ENCODE measurements at regions not wholly inside any gene's neighbourhood (a gene's known extent, or its start where the extent isn't known, plus 50 kb on each side); places are given as distances from the start of the nearest gene placed in this dataset.

DNA sequence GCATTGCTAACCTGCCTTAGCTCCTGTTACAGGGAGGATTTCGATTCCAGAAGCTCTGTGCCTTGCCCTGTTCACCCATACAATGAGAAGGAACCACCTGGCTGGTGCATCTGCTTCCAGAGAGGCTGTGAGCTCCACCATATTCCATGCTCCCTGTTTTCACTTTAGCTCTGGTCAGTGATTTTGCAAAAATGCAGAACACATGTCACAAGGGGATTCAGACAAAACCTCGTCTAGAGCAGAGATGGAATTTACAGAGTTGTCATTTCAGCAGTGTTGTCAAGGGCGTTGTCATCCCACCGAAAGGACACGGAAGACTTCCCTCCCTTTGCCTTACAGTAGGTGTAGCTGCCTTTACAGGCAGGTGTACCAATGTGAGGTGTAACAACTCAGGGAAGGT lies 223.0 kb upstream of the ARID1B start:
- Histone ChIP-seq H3K4me1 (ENCODE audit: insufficient read depth) (no peaks in the 10 kb centered on the region), H3K27ac (no peak overlapping the region), H3K4me3 (no peak overlapping the region), H3K9me3 (no peaks in the 10 kb centered on the region), H3K27me3 (no peaks in the 10 kb centered on the region), H3K36me3 (no peaks in the 10 kb centered on the region)
- no peak for DNase-seq
- intact Hi-C loops (cut with DNase I) = no loop called here
- no peak for TF ChIP-seq POLR2A (IDR thresholded peaks at IDR 0.05)
- WGBS, 3 donors = 69 to 72% (median 70%) methylated on average over 5 of the region's 5 CpGs

DNA sequence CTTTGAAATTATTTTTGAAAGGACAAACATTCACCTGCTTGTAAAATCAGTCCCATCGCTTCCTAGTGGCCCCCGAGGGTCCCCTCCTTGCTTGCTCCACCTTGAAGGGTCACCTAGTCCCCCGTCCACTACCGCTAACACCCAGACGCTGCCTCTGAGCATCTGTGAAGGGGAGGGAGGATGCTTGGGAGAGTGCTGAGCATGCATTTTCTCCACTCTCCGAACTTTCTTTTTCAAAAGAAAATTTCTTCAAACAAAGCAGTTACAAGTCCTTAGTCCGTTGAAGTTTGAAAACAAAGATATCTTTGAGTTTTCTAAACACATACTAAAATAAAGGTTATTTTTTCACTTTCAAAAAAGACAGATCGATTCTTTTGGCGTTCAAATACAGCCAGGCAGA lies 224.3 kb upstream of the ARID1B start:
- H3K4me3 ChIP-seq = no peak overlapping the region
- intact Hi-C loops (cut with DNase I) = no loop called here
- H3K4me1 ChIP-seq (ENCODE audit: insufficient read depth) = no peaks in the 10 kb centered on the region
- no peaks in the 10 kb centered on the region for H3K9me3 ChIP-seq
- H3K27ac ChIP-seq = no peak overlapping the region
- H3K27me3 ChIP-seq = no peaks in the 10 kb centered on the region
- TF ChIP-seq POLR2A (IDR thresholded peaks at IDR 0.05) = no peak
- TF ChIP-seq EP300 (IDR thresholded peaks at IDR 0.05) = no peak
- TF ChIP-seq, protein P1, sequence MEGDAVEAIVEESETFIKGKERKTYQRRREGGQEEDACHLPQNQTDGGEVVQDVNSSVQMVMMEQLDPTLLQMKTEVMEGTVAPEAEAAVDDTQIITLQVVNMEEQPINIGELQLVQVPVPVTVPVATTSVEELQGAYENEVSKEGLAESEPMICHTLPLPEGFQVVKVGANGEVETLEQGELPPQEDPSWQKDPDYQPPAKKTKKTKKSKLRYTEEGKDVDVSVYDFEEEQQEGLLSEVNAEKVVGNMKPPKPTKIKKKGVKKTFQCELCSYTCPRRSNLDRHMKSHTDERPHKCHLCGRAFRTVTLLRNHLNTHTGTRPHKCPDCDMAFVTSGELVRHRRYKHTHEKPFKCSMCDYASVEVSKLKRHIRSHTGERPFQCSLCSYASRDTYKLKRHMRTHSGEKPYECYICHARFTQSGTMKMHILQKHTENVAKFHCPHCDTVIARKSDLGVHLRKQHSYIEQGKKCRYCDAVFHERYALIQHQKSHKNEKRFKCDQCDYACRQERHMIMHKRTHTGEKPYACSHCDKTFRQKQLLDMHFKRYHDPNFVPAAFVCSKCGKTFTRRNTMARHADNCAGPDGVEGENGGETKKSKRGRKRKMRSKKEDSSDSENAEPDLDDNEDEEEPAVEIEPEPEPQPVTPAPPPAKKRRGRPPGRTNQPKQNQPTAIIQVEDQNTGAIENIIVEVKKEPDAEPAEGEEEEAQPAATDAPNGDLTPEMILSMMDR (IDR thresholded peaks at IDR 0.05) = no peak
- DNase-seq = no peak
- no peaks in the 10 kb centered on the region for H3K36me3 ChIP-seq
- WGBS, 3 donors = 42 to 68% (median 55%) methylated on average over 9 of the region's 9 CpGs

DNA sequence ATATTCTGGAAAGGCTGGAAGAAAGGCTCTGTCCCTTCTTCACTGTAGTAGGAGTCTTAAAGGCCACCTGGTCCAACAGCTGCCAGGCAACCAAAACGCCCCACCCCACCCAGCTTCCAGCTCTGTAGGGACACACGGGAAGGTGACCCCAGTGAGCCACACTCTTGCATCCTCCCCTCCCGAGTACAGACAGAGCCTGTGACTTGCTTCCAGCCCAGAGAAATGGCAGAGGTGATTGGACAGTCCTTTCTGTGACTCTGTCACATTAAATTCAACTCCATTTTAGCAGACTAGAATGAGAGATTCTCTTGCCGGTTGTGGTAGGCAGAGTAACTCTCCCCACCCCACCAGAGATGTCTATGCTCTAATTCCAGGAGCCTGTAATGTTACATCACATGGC lies 226.2 kb upstream of the ARID1B start:
- H3K9me3 ChIP-seq = no peaks in the 10 kb centered on the region
- no peaks in the 10 kb centered on the region for H3K27me3 ChIP-seq
- H3K36me3 ChIP-seq = no peaks in the 10 kb centered on the region
- no peak for DNase-seq
- no peak overlapping the region for H3K27ac ChIP-seq
- TF ChIP-seq, protein P1 (IDR thresholded peaks at IDR 0.05) = no peak
- TF ChIP-seq POLR2A (IDR thresholded peaks at IDR 0.05) = no peak
- no peak for TF ChIP-seq EP300 (IDR thresholded peaks at IDR 0.05)
- H3K4me1 ChIP-seq (ENCODE audit: insufficient read depth) = no peaks in the 10 kb centered on the region
- intact Hi-C loops (cut with DNase I) = no loop called here
- WGBS, 3 donors = 77 to 83% (median 79%) methylated on average over 4 of the region's 4 CpGs
- no peak overlapping the region for H3K4me3 ChIP-seq

DNA sequence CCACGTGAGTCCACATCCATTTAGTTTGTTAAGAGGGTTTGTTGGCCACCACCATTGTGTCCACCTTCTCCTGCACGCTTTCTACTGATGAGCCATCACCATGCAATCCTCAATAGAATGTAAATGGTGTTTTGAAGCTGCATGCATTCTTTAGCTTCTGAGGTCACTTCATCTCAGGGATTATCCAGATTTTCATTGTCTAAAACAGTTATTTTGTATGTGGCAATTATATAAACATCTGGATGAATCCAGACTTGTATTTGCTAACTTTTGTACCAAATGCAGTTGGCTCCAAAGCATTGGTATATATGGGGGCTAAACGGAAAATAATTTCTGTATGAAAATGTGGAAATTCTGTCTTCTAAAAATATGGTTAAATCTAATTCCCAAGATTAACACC lies 231.2 kb upstream of the ARID1B start:
- H3K36me3 ChIP-seq = no peaks in the 10 kb centered on the region
- no peaks in the 10 kb centered on the region for H3K27me3 ChIP-seq
- WGBS, 3 donors = 83 to 85% (median 84%) methylated on average over 3 of the region's 3 CpGs
- no peaks in the 10 kb centered on the region for H3K9me3 ChIP-seq
- H3K27ac ChIP-seq = no peak overlapping the region
- no peak for DNase-seq
- TF ChIP-seq, protein P1 (IDR thresholded peaks at IDR 0.05) = no peak
- TF ChIP-seq POLR2A (IDR thresholded peaks at IDR 0.05) (no peak), EP300 (IDR thresholded peaks at IDR 0.05) (no peak)
- intact Hi-C loops (cut with DNase I) = no loop called here
- no peak overlapping the region for H3K4me3 ChIP-seq
- no peaks in the 10 kb centered on the region for H3K4me1 ChIP-seq (ENCODE audit: insufficient read depth)

DNA sequence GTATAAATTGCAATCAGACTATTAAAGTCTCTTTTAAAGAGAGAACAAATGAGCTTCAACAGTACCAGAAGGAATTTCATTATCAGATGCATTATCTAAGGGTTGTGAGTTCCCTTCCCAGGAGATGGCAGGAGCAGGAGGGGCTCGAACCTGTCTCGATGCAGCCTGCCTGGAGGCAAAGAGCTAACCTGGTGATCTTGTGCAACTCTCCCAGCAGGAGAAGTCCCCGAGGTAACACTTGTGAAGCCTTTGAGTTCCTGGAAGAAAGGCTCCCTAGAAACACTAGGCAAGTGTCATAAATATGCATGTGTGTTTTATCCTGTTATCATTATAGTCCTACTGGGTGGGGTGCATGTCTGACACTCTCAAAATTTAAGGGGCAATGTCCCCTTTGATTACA lies 232.2 kb upstream of the ARID1B start:
- intact Hi-C loops (cut with DNase I) = no loop called here
- H3K9me3 ChIP-seq = no peaks in the 10 kb centered on the region
- H3K27me3 ChIP-seq = no peaks in the 10 kb centered on the region
- TF ChIP-seq, protein P1 (IDR thresholded peaks at IDR 0.05) = no peak
- TF ChIP-seq EP300 (IDR thresholded peaks at IDR 0.05) (no peak), POLR2A (IDR thresholded peaks at IDR 0.05) (no peak)
- WGBS, 3 donors = 54 to 66% (median 61%) methylated on average over 3 of the region's 3 CpGs
- H3K4me3 ChIP-seq = no peak overlapping the region
- no peak for DNase-seq
- no peak overlapping the region for H3K27ac ChIP-seq
- no peaks in the 10 kb centered on the region for H3K4me1 ChIP-seq (ENCODE audit: insufficient read depth)
- no peaks in the 10 kb centered on the region for H3K36me3 ChIP-seq
